Upper lobe of left lung (tissue), 4 donors: ENCODE measurements at regions not wholly inside any gene's neighbourhood (a gene's known extent, or its start where the extent isn't known, plus 50 kb on each side); places are given as distances from the start of the nearest gene placed in this dataset.

Source experiments
- POLR2A ChIP-seq, 4 donors: fragments of 450-650 bp; IDR thresholded peaks; one replicate each; pipeline ENCODE4 v1.5.1; 2016 to 2017; ENCODE audit warnings: antibody characterized with exemption in 4 of 4, mild to moderate bottlenecking in 2 of 4
- TF ChIP-seq, protein P1 (sequence below), 6 experiments: fragments of 450-650 bp in 4 of 6; fragments of 200-600 bp in 2 of 6; sonication (generic) in 2 of 6; IDR thresholded peaks; one replicate each; pipeline ENCODE4 v1.5.1; 2016 to 2019; ENCODE audit warnings: antibody characterized with exemption in 6 of 6

- TF ChIP-seq POLR2A (IDR thresholded peaks at IDR 0.05) = no peak
- TF ChIP-seq, protein P1, sequence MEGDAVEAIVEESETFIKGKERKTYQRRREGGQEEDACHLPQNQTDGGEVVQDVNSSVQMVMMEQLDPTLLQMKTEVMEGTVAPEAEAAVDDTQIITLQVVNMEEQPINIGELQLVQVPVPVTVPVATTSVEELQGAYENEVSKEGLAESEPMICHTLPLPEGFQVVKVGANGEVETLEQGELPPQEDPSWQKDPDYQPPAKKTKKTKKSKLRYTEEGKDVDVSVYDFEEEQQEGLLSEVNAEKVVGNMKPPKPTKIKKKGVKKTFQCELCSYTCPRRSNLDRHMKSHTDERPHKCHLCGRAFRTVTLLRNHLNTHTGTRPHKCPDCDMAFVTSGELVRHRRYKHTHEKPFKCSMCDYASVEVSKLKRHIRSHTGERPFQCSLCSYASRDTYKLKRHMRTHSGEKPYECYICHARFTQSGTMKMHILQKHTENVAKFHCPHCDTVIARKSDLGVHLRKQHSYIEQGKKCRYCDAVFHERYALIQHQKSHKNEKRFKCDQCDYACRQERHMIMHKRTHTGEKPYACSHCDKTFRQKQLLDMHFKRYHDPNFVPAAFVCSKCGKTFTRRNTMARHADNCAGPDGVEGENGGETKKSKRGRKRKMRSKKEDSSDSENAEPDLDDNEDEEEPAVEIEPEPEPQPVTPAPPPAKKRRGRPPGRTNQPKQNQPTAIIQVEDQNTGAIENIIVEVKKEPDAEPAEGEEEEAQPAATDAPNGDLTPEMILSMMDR (IDR thresholded peaks at IDR 0.05) = no peak
Measured at GRCh38 chr2:41568648-41569047, 479.2 kb upstream of the PKDCC start.
